Transverse colon (tissue), 4 donors: ENCODE measurements at regions not wholly inside any gene's neighbourhood (a gene's known extent, or its start where the extent isn't known, plus 50 kb on each side); places are given as distances from the start of the nearest gene placed in this dataset.

Experiments used
- DNase-seq: peaks from one replicate; pipeline ENCODE4 v3.0.0-alpha.2; 2019
- H3K27ac ChIP-seq, 4 donors: fragments of 200-600 bp; sonication (generic); 2 replicates each; pipeline ENCODE4 v1.5.1; 2016 to 2018; ENCODE audit warnings: inconsistent platforms in 4 of 4
- H3K27me3 ChIP-seq: fragments of 200-600 bp; sonication (generic); 2 replicates; pipeline ENCODE4 v1.5.1; 2017; ENCODE audit warnings: inconsistent platforms
- H3K36me3 ChIP-seq, 4 donors: fragments of 200-600 bp; sonication (generic); 2 replicates each; pipeline ENCODE4 v1.5.1; 2017 to 2019; ENCODE audit warnings: inconsistent platforms in 4 of 4
- H3K4me1 ChIP-seq, 4 donors: fragments of 200-600 bp; sonication (generic); 2 replicates each; pipeline ENCODE4 v1.5.1; 2017 to 2020; ENCODE audit warnings: inconsistent platforms in 4 of 4
- H3K4me3 ChIP-seq, 4 donors: fragments of 200-600 bp; sonication (generic); 1 replicate in 1 of 4; 2 replicates in 3 of 4; pipeline versions ENCODE4 v1.5.1 to v1.6.1; 2017 to 2019; ENCODE audit warnings: inconsistent platforms in 4 of 4
- H3K9me3 ChIP-seq, 2 donors: fragments of 200-600 bp; sonication (generic); 2 replicates each; pipeline ENCODE4 v1.5.1; 2017 to 2019; ENCODE audit warnings: inconsistent platforms in 2 of 2
- EP300 ChIP-seq: sonication (generic); formaldehyde crosslinking; IDR thresholded peaks from one replicate; pipeline ENCODE4 v1.6.1; 2017; ENCODE audit warnings: antibody characterized with exemption, low read depth
- POLR2A ChIP-seq: fragments of 450-650 bp; IDR thresholded peaks from one replicate; pipeline ENCODE4 v1.6.1; 2016; ENCODE audit warnings: antibody characterized with exemption, mild to moderate bottlenecking, moderate library complexity
- POLR2AphosphoS5 ChIP-seq, 3 donors: sonication (generic); formaldehyde crosslinking; IDR thresholded peaks; one replicate each; pipeline ENCODE4 v1.6.1; 2016; ENCODE audit warnings: antibody characterized with exemption in 3 of 3
- WGBS, 2 donors: methylation state at CpG; one replicate each; pipeline ENCODE4 v1.1.5; 2018; ENCODE audit warnings: low coverage in 1 of 2; 5-methylcytosine and 5-hydroxymethylcytosine counted together
- in situ Hi-C, 4 donors: fragments of 200-750 bp; cut with MboI; loops; one replicate each; pipeline versions ENCODE4 v1.15.0 to v1.15.1; 2017; ENCODE audit warnings: low sequenced_read_pairs in 3 of 4, low pct_ligation_motif_present in 1 of 4, low pct_unique_long_range_greater_than_20kb in 1 of 4
- intact Hi-C: fragments of 100-400 bp; cut with DNase I; formaldehyde crosslinking; loops from one replicate; pipeline ENCODE4 v1.15.1; 2023; ENCODE audit warnings: low total_unique reads
- TF ChIP-seq, protein P1 (sequence below), 5 experiments: fragments of 200-600 bp in 3 of 5; fragments of 450-650 bp in 2 of 5; sonication (generic) in 3 of 5; IDR thresholded peaks; 1 replicate in 2 of 5; 2 replicates in 3 of 5; pipeline ENCODE4 v1.5.1; 2016 to 2017; ENCODE audit warnings: antibody characterized with exemption in 5 of 5, inconsistent platforms in 3 of 5, mild to moderate bottlenecking in 2 of 5, moderate library complexity in 1 of 5

DNA sequence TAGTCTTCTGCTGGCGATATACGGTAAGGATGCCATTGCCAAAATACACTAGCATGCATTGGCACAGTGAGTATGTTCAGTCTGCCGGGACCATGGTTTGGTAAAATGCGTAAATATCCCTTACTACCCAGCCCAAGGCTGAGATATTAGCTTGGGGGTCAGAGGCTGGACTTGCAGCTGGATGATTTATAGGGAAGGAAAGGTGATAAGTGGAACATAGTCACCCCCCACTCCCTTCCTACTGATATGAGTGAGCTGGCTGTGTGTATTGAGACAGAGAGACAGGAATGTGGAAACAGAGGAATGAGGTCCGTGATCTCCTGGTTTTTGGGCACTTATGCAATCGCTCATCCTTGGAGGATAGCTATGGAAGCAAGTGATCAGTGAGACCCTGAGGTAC is 642.8 kb downstream of the KCNT2 start:
- in situ Hi-C loops (no loop called here), intact Hi-C loops (no loop called here)
- DNase-seq: no peak
- Histone ChIP-seq H3K4me3 (no peak overlapping the region), H3K9me3 (no peaks in the 10 kb centered on the region), H3K4me1 (no peaks in the 10 kb centered on the region), H3K36me3 (no peaks in the 10 kb centered on the region), H3K27me3 (no peaks in the 10 kb centered on the region), H3K27ac (no peak overlapping the region)
- WGBS, 2 donors: 89 to 90% methylated on average over 6 of the region's 6 CpGs
- no peak for TF ChIP-seq EP300
- TF ChIP-seq, protein P1, sequence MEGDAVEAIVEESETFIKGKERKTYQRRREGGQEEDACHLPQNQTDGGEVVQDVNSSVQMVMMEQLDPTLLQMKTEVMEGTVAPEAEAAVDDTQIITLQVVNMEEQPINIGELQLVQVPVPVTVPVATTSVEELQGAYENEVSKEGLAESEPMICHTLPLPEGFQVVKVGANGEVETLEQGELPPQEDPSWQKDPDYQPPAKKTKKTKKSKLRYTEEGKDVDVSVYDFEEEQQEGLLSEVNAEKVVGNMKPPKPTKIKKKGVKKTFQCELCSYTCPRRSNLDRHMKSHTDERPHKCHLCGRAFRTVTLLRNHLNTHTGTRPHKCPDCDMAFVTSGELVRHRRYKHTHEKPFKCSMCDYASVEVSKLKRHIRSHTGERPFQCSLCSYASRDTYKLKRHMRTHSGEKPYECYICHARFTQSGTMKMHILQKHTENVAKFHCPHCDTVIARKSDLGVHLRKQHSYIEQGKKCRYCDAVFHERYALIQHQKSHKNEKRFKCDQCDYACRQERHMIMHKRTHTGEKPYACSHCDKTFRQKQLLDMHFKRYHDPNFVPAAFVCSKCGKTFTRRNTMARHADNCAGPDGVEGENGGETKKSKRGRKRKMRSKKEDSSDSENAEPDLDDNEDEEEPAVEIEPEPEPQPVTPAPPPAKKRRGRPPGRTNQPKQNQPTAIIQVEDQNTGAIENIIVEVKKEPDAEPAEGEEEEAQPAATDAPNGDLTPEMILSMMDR (IDR thresholded peaks at IDR 0.05): no peak
- TF ChIP-seq POLR2A: no peak
- TF ChIP-seq POLR2AphosphoS5 (IDR thresholded peaks at IDR 0.05): no peak

DNA sequence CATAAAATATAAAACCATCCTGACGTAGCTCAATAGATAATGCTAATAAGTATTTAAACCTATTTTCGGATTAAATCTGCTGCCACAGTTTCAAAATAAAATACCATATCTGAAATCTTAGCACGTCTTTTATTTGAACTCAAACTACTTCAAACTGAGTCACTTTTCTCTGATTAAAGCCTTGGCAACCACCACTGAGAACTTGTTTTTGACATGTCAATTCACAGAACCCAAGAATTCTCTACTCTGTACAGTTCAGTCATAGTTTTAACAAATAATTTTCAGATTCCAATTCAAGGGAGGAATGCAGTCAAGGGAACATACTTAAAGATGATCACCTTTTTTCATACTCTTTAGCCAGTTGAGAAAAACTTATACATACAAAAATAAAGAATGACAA is 643.2 kb downstream of the KCNT2 start:
- no peak for TF ChIP-seq POLR2A
- in situ Hi-C loops: no loop called here
- Histone ChIP-seq H3K4me3 (no peak overlapping the region), H3K27me3 (no peaks in the 10 kb centered on the region), H3K9me3 (no peaks in the 10 kb centered on the region), H3K36me3 (no peaks in the 10 kb centered on the region), H3K4me1 (no peaks in the 10 kb centered on the region), H3K27ac (no peak overlapping the region)
- WGBS, 2 donors: 47 to 67% methylated on average over 3 of the region's 3 CpGs
- intact Hi-C loops: no loop called here
- no peak for DNase-seq

DNA sequence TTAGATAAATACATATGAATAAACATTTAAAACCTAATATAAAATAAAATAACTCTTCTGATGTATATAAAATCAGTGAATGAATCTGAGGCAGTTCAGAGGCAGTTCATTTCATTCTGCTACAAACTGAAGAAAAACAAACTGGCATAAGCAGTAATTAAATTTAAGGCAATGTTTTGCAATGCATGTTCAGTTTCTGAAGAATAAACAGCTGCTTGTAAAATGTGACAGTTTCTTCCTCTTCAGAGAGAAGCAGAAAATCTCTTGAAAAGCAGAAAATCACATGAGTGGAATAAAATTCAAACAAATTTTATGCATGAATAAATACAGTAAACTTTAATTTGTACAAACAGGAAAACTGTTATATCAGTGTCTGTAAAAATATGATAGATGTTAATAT is 643.7 kb downstream of the KCNT2 start:
- H3K4me1 ChIP-seq: no peaks in the 10 kb centered on the region
- intact Hi-C loops (no loop called here), in situ Hi-C loops (no loop called here)
- no peaks in the 10 kb centered on the region for H3K36me3 ChIP-seq
- DNase-seq: no peak
- no peaks in the 10 kb centered on the region for H3K27me3 ChIP-seq
- no peak overlapping the region for H3K4me3 ChIP-seq
- H3K9me3 ChIP-seq: no peaks in the 10 kb centered on the region
- H3K27ac ChIP-seq: no peak overlapping the region
- no peak for TF ChIP-seq EP300
- no peak for TF ChIP-seq POLR2A

DNA sequence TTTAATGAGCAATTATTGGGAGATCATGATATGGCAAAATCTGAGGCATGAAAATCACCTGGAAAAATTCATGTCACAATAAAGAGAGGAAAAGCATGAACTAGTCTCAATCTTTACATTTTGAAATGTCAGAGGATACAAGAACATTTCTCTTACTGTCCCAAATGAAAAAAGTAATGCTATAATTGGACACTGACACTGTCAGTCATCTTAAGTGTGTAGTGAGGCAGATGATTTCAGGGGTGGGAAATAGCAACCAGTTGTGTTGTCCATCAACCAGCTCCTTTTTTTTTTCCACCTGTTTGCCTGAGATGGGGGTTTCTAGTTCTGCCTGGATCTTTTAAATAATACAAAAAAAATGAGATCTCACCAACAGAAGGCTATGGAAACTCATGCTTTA is 646.2 kb downstream of the KCNT2 start:
- intact Hi-C loops (no loop called here), in situ Hi-C loops (no loop called here)
- no peak for DNase-seq
- H3K4me3 ChIP-seq: no peak overlapping the region
- no peaks in the 10 kb centered on the region for H3K4me1 ChIP-seq
- TF ChIP-seq POLR2A: no peak
- H3K9me3 ChIP-seq: no peaks in the 10 kb centered on the region
- no peak overlapping the region for H3K27ac ChIP-seq
- no peaks in the 10 kb centered on the region for H3K27me3 ChIP-seq
- no peaks in the 10 kb centered on the region for H3K36me3 ChIP-seq

DNA sequence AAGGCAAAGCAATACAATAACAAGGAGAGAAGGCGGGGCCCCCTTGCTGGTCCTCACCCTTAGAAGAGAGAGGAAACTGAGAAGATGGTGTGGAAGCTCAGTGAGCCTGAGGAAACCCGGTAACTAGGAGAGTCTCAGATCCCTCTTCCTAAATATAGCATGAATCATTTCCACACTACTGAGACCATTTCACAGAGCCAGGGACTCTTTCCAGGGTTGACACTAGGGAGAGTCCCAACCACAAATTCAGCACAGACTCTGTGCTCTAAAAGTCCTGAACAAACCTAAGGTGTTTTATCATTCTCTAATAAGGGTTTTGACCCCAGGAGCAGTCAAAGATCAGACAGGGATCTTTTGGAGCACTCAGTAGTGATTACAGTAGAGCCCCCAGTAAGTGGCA is 647.7 kb downstream of the KCNT2 start:
- Histone ChIP-seq H3K27ac (no peak overlapping the region), H3K4me3 (no peak overlapping the region), H3K9me3 (no peaks in the 10 kb centered on the region), H3K4me1 (no peaks in the 10 kb centered on the region), H3K27me3 (no peaks in the 10 kb centered on the region), H3K36me3 (no peaks in the 10 kb centered on the region)
- DNase-seq: no peak
- intact Hi-C loops: no loop called here
- in situ Hi-C loops: no loop called here
- TF ChIP-seq EP300 (no peak), POLR2A (no peak), POLR2AphosphoS5 (IDR thresholded peaks at IDR 0.05) (no peak)
- TF ChIP-seq, protein P1 (IDR thresholded peaks at IDR 0.05): no peak
- 45 to 56% methylated on average over 2 of the region's 2 CpGs for WGBS, 2 donors

DNA sequence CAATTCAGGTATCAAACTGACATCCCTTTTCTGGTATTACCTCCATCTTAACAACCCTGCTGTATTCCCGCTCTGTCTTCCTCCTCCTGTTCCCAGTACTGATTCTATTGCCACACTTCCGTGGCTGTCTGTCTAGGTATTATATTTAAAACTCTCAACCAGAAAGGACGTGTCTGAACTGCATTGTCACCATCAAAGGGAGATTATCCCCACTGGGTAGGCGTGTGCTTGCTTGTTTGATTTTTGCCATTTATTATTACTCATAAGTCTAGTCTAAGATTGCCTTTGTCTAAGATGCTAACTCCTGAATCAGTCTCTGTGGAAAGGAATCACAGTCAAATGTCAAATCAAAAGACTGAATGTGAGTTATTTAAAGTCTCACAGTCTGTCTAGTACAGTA is 650.1 kb downstream of the KCNT2 start:
- Histone ChIP-seq H3K4me1 (no peaks in the 10 kb centered on the region), H3K4me3 (no peak overlapping the region), H3K27ac (no peak overlapping the region), H3K27me3 (no peaks in the 10 kb centered on the region), H3K36me3 (no peaks in the 10 kb centered on the region), H3K9me3 (no peaks in the 10 kb centered on the region)
- 68 to 83% methylated on average over 2 to 4 of the region's 4 CpGs for WGBS, 2 donors
- no peak for DNase-seq
- intact Hi-C loops: no loop called here
- in situ Hi-C loops: no loop called here
- TF ChIP-seq EP300: no peak
- TF ChIP-seq, protein P1 (IDR thresholded peaks at IDR 0.05): no peak
- no peak for TF ChIP-seq POLR2A
- TF ChIP-seq POLR2AphosphoS5 (IDR thresholded peaks at IDR 0.05): no peak
